ENCODE measurements at regions not wholly inside any gene's neighbourhood (a gene's known extent, or its start where the extent isn't known, plus 50 kb on each side); places are given as distances from the start of the nearest gene placed in this dataset.

DNA sequence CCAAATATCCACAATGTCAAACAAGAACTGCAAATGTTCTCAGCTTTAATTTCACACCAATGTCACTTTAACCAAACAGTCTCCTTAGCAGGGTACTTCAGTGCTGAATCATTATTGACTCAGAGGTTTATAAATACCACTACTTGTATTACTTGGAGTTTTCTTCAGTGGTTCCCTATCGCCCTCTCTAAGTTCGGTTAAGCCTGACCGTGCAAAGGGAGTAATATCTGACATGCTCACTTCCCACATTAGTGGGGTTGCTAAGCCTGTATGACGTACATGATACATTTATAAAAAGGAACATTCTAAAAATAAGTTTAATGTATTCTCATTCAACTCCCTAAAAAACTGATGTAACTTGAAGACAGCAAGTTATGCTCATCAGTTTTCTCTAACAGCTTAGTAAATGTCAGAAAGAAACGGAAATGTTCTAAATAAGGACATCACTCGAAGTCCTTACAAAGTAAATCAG, 93.1 kb upstream of the ZC3H12C start (continued):
- TF ChIP-seq MEF2B (IDR thresholded peaks at IDR 0.05; ENCODE audit: partially characterized antibody, poor library complexity, severe bottlenecking) (peak; percentile 98), KAT2A (conservative IDR thresholded peaks at IDR 0.05; ENCODE audit: control insufficient read depth, low read depth, low read length) (no peak), NFYB (IDR thresholded peaks at IDR 0.05; ENCODE audit: insufficient read depth, low read depth, low read length) (no peak), POLR2AphosphoS2 (IDR thresholded peaks at IDR 0.05; ENCODE audit: low read depth, low read length) (no peak), MEF2A (IDR thresholded peaks at IDR 0.05; ENCODE audit: insufficient read depth, low read depth, low read length) (peak; percentile 99), EED (IDR thresholded peaks at IDR 0.05; ENCODE audit: low read depth) (peak; percentile 96), SUZ12 (IDR thresholded peaks at IDR 0.05; ENCODE audit: unreplicated experiment) (no peak), CBX5 (IDR thresholded peaks at IDR 0.05; ENCODE audit: low read depth) (peak; percentile 67; the same call in 1 of the 2 replicates), BRCA1 (IDR thresholded peaks at IDR 0.05; ENCODE audit: low read depth, low read length) (no peak), NR2C1 (IDR thresholded peaks at IDR 0.05) (no peak), FOS (IDR thresholded peaks at IDR 0.05; ENCODE audit: borderline replicate concordance, extremely low read depth, insufficient read length) (no peak), KDM1A (IDR thresholded peaks at IDR 0.05; ENCODE audit: borderline replicate concordance) (no peak), PML (IDR thresholded peaks at IDR 0.05; ENCODE audit: low read length) (peak; percentile 87), TBL1XR1 (IDR thresholded peaks at IDR 0.05; ENCODE audit: low read depth, low read length) (peak; percentile 95), SPI1 (IDR thresholded peaks at IDR 0.05; ENCODE audit: borderline replicate concordance, insufficient read depth, low read depth, low read length) (peak; percentile 91), TCF7 (IDR thresholded peaks at IDR 0.05; ENCODE audit: borderline replicate concordance) (peak; percentile 86)
- TF ChIP-seq, protein P1, sequence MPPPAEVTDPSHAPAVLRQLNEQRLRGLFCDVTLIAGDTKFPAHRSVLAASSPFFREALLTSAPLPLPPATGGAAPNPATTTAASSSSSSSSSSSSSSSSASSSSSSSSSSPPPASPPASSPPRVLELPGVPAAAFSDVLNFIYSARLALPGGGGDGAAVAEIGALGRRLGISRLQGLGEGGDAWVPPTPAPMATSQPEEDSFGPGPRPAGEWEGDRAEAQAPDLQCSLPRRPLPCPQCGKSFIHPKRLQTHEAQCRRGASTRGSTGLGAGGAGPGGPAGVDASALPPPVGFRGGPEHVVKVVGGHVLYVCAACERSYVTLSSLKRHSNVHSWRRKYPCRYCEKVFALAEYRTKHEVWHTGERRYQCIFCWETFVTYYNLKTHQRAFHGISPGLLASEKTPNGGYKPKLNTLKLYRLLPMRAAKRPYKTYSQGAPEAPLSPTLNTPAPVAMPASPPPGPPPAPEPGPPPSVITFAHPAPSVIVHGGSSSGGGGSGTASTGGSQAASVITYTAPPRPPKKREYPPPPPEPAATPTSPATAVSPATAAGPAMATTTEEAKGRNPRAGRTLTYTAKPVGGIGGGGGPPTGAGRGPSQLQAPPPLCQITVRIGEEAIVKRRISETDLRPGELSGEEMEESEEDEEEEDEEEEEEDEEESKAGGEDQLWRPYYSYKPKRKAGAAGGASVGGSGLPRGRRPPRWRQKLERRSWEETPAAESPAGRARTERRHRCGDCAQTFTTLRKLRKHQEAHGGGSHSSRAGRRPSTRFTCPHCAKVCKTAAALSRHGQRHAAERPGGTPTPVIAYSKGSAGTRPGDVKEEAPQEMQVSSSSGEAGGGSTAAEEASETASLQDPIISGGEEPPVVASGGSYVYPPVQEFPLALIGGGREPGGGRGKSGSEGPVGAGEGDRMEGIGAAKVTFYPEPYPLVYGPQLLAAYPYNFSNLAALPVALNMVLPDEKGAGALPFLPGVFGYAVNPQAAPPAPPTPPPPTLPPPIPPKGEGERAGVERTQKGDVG (CRISPR knock-in tag; IDR thresholded peaks at IDR 0.05): no peak
- TF ChIP-seq, protein P2, sequence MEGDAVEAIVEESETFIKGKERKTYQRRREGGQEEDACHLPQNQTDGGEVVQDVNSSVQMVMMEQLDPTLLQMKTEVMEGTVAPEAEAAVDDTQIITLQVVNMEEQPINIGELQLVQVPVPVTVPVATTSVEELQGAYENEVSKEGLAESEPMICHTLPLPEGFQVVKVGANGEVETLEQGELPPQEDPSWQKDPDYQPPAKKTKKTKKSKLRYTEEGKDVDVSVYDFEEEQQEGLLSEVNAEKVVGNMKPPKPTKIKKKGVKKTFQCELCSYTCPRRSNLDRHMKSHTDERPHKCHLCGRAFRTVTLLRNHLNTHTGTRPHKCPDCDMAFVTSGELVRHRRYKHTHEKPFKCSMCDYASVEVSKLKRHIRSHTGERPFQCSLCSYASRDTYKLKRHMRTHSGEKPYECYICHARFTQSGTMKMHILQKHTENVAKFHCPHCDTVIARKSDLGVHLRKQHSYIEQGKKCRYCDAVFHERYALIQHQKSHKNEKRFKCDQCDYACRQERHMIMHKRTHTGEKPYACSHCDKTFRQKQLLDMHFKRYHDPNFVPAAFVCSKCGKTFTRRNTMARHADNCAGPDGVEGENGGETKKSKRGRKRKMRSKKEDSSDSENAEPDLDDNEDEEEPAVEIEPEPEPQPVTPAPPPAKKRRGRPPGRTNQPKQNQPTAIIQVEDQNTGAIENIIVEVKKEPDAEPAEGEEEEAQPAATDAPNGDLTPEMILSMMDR (IDR thresholded peaks at IDR 0.05 in 2 of 3, conservative IDR thresholded peaks at IDR 0.05 in 1 of 3; ENCODE audit: control insufficient read depth in 2 of 3, extremely low read depth in 1 of 3, insufficient read depth in 1 of 3, low read depth in 3 of 3, low read length in 3 of 3): no peak
- TF ChIP-seq, protein P3, sequence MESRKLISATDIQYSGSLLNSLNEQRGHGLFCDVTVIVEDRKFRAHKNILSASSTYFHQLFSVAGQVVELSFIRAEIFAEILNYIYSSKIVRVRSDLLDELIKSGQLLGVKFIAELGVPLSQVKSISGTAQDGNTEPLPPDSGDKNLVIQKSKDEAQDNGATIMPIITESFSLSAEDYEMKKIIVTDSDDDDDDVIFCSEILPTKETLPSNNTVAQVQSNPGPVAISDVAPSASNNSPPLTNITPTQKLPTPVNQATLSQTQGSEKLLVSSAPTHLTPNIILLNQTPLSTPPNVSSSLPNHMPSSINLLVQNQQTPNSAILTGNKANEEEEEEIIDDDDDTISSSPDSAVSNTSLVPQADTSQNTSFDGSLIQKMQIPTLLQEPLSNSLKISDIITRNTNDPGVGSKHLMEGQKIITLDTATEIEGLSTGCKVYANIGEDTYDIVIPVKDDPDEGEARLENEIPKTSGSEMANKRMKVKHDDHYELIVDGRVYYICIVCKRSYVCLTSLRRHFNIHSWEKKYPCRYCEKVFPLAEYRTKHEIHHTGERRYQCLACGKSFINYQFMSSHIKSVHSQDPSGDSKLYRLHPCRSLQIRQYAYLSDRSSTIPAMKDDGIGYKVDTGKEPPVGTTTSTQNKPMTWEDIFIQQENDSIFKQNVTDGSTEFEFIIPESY (IDR thresholded peaks at IDR 0.05): no peak; the same call in 1 of the 2 replicates
- TF ChIP-seq, protein P4, sequence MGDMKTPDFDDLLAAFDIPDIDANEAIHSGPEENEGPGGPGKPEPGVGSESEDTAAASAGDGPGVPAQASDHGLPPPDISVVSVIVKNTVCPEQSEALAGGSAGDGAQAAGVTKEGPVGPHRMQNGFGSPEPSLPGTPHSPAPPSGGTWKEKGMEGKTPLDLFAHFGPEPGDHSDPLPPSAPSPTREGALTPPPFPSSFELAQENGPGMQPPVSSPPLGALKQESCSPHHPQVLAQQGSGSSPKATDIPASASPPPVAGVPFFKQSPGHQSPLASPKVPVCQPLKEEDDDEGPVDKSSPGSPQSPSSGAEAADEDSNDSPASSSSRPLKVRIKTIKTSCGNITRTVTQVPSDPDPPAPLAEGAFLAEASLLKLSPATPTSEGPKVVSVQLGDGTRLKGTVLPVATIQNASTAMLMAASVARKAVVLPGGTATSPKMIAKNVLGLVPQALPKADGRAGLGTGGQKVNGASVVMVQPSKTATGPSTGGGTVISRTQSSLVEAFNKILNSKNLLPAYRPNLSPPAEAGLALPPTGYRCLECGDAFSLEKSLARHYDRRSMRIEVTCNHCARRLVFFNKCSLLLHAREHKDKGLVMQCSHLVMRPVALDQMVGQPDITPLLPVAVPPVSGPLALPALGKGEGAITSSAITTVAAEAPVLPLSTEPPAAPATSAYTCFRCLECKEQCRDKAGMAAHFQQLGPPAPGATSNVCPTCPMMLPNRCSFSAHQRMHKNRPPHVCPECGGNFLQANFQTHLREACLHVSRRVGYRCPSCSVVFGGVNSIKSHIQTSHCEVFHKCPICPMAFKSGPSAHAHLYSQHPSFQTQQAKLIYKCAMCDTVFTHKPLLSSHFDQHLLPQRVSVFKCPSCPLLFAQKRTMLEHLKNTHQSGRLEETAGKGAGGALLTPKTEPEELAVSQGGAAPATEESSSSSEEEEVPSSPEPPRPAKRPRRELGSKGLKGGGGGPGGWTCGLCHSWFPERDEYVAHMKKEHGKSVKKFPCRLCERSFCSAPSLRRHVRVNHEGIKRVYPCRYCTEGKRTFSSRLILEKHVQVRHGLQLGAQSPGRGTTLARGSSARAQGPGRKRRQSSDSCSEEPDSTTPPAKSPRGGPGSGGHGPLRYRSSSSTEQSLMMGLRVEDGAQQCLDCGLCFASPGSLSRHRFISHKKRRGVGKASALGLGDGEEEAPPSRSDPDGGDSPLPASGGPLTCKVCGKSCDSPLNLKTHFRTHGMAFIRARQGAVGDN (IDR thresholded peaks at IDR 0.05): peak; percentile 30; the same call in 1 of the 2 replicates
